HG03025 (cell line): ENCODE measurements at regions not wholly inside any gene's neighbourhood (a gene's known extent, or its start where the extent isn't known, plus 50 kb on each side); places are given as distances from the start of the nearest gene placed in this dataset.
"Not testable (repeated sequence)": the region's sequence is repeated elsewhere in the genome, so short reads cannot be mapped to it uniquely, and the experiment has no call there.

Experiments used
- ATAC-seq: cut with Tn5 transposase; IDR thresholded peaks from one replicate; pipeline ENCODE4 v1.9.1; 2021; ENCODE audit warnings: mild to moderate bottlenecking, moderate library complexity; ENCODE audit not compliant: unreplicated experiment, low FRiP score

- no peak for ATAC-seq
Observed at GRCh38 chr11:96964661-96965060, 574.8 kb downstream of the JRKL start.

- no peak for ATAC-seq
Observed at GRCh38 chr11:96967616-96968015, 577.8 kb downstream of the JRKL start.

GRCh38 chr11:96969251-96969650 lies 579.4 kb downstream of the JRKL start:
- no peak for ATAC-seq

- no peak for ATAC-seq
Observed at GRCh38 chr11:96978751-96979150, 588.9 kb downstream of the JRKL start.

GRCh38 chr11:96986516-96986915 lies 596.7 kb downstream of the JRKL start:
- no peak for ATAC-seq

- ATAC-seq = no peak
Observed at GRCh38 chr11:96990914-96991313, 601.1 kb downstream of the JRKL start.

- no peak for ATAC-seq
Observed at GRCh38 chr11:97000481-97000880, 610.7 kb downstream of the JRKL start.

GRCh38 chr11:97007283-97007682 lies 617.5 kb downstream of the JRKL start:
- no peak for ATAC-seq

- ATAC-seq = no peak
Observed at GRCh38 chr11:97009613-97010012, 619.8 kb downstream of the JRKL start.

GRCh38 chr11:97010997-97011396 lies 621.2 kb downstream of the JRKL start:
- ATAC-seq = not testable (repeated sequence)

- no peak for ATAC-seq
Observed at GRCh38 chr11:97015327-97015726, 625.5 kb downstream of the JRKL start.

GRCh38 chr11:97019305-97019704 lies 629.5 kb downstream of the JRKL start:
- no peak for ATAC-seq

GRCh38 chr11:97019754-97020153 lies 629.9 kb downstream of the JRKL start:
- no peak for ATAC-seq

- no peak for ATAC-seq
Observed at GRCh38 chr11:97022955-97023354, 633.1 kb downstream of the JRKL start.

- ATAC-seq = no peak
Observed at GRCh38 chr11:97028836-97029406, 639.1 kb downstream of the JRKL start.

- ATAC-seq = no peak
Observed at GRCh38 chr11:97033178-97033577, 643.4 kb downstream of the JRKL start.

- ATAC-seq = no peak
Observed at GRCh38 chr11:97048481-97048880, 658.7 kb downstream of the JRKL start.

GRCh38 chr11:97060184-97060583 lies 670.4 kb downstream of the JRKL start:
- ATAC-seq = no peak

GRCh38 chr11:97069160-97069559 lies 679.3 kb downstream of the JRKL start:
- no peak for ATAC-seq

- no peak for ATAC-seq
Observed at GRCh38 chr11:97072420-97072819, 682.6 kb downstream of the JRKL start.

GRCh38 chr11:97076666-97077065 lies 686.9 kb downstream of the JRKL start:
- ATAC-seq = not testable (repeated sequence)

- ATAC-seq = no peak
Observed at GRCh38 chr11:97078443-97078842, 688.6 kb downstream of the JRKL start.

GRCh38 chr11:97079244-97079643 lies 689.4 kb downstream of the JRKL start:
- ATAC-seq = no peak
